ENCODE measurements at regions not wholly inside any gene's neighbourhood (a gene's known extent, or its start where the extent isn't known, plus 50 kb on each side); places are given as distances from the start of the nearest gene placed in this dataset.
"Not testable (repeated sequence)": the region's sequence is repeated elsewhere in the genome, so short reads cannot be mapped to it uniquely, and the experiment has no call there.

DNA sequence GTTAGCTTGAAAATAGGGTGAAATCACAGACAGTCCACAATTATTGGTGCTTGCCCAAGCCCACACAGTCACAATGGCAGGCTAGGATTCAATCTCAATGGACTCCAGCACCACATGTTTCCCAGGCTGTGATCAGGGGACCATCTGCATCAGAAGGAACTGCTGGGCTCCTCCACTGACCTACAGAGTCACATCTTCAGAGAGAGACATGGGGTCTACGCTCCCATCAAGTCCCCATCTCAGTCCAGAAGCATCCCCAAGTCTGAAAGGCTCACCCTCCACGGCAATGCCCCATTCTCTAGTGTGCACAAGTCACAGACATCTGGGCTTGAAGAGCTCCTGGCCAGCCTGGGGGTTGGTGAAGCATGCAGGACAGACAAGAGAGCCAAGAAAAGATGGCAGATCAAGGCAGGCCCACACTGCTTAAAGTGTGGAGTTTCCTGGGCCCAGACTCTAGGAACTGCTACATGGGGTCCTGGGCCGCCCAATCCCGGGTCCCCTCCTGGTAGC is 262.5 kb downstream of the NPHP4 start:
- DNase-seq (ENCODE audit: extremely low read depth, low read depth), result no peak
- no peak for TF ChIP-seq CTCF (IDR thresholded peaks at IDR 0.05; ENCODE audit: low read depth, low read length)

- DNase-seq (ENCODE audit: extremely low read depth, low read depth), result no peak
- TF ChIP-seq CTCF (IDR thresholded peaks at IDR 0.05; ENCODE audit: low read depth, low read length), result no peak
Measured at GRCh38 chr1:5728663-5729355, 263.4 kb downstream of the NPHP4 start.

DNA sequence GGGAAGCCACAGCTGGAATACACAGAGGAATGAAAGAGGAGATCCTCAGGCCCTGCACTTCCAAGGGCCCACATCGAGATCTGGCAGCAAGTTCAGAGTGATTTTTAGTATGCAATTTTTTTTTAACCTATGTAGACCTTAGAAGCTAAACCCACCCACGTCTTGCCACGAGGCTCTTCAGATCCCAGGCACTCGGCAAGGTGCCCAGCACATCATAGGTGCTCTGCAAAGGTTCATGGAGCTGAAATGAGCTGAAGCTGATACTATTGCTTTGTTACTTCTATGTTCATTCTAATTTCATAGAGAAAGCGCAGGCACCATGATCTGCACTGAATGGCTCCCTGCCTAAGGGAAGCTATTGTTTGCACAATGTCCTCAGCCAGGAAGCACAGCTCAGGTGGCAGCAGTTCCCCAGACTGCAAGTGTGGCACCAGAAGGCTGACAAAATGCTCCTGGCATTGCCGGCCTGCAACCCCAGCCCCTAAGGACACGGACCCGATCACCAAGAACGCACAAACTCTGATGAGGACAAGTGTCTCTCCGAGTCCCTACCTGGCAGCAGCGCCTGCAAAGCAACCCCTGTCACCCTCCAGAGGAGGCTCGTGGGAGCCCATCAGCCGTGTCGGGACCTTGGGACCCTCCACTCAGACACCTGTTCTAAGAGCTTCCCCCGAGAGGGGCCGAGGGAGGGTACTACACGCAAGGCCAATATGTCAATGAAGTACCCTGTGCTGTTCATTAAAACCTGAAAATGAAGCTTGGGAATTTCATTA is 264.2 kb downstream of the NPHP4 start:
- no peak for TF ChIP-seq CTCF (IDR thresholded peaks at IDR 0.05; ENCODE audit: low read depth, low read length)
- no peak for DNase-seq (ENCODE audit: extremely low read depth, low read depth)

DNA sequence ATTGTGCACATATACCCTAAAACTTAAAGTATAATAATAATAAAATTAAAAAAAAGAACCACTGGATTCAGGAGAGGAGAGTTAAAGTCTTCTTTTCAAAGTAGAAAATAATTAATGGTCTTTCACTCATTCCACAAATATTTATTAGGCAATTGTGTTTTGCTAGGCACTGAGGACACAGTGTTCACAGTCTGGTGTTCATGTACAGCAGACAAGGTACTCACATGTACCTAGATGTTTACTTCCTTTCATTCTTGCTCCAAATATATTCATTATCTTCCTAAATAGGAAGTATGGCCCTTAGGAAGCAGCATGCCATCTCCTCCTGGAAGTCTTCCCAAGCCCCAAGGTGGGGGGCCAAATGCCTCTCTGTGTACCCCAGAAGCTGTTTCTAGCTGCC is 265.0 kb downstream of the NPHP4 start:
- DNase-seq (ENCODE audit: extremely low read depth, low read depth), result no peak
- TF ChIP-seq CTCF (IDR thresholded peaks at IDR 0.05; ENCODE audit: low read depth, low read length), result no peak

- DNase-seq (ENCODE audit: extremely low read depth, low read depth), result not testable (repeated sequence)
Measured at GRCh38 chr1:5726586-5727184, 265.5 kb downstream of the NPHP4 start.

DNA sequence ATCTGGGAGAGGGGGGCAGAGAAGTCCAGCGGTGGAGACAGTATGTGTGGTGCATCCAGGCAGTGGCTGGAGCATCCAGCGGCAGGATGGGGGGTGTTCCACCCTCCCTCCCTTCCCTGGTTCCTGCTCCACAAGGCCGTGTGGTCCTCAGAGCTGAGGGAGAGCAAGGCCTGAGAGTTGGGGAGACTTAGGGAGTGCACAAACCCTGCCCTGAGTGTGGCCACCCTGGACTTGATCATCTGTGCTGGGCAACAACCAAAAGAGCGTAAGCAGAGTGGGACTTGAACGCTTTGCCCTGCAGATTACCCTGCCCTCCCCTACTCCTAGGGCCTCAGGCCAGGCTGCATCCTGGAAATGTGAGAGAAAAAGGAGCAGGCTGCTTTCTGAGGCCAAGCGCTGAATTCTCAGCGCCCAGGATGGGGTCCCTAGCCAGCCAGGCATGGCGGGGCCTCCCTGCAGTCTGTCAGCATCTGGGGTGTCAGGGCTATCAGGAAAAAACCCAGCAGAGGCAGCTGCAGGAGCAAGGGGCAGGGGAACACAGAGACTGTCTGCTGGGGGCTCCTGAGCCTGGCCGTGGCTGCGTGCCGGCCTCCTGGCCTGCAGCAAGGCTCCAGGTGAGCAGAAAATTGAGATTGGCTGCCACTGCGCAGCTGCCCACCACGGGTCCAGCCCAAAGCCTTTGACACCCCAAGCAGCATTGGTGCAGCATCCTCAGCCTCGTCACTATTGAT is 266.2 kb downstream of the NPHP4 start:
- DNase-seq (ENCODE audit: extremely low read depth, low read depth), result no peak
- no peak for TF ChIP-seq CTCF (IDR thresholded peaks at IDR 0.05; ENCODE audit: low read depth, low read length)

DNA sequence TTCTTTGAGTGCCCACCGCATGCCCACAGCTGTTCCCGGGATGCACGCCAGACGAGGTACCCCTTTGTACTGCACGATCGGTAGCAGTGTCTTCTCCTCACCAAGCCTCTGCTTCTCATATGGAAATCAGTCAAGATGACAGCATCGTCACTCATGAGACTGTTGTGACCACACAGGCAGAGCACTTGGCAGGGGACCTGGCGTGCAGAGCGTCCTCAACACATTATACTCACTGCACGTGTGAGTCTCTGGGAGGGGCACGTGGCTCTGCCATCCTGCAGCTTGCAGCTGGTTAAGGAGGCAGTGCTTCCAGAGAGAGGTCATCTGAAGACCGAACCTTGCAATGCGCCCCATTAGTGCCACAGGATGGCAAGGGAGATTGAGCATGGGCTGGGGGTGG is 266.8 kb downstream of the NPHP4 start:
- DNase-seq (ENCODE audit: extremely low read depth, low read depth), result no peak
- TF ChIP-seq CTCF (IDR thresholded peaks at IDR 0.05; ENCODE audit: low read depth, low read length), result no peak

Data from AG09319 (cell line).